Stimulated activated CD4-positive, alpha-beta T cell treated with anti-CD3 and anti-CD28 coated beads, TNF-alpha, amount 100 ng/mL, for 48 hours (primary cell): ENCODE measurements at regions not wholly inside any gene's neighbourhood (a gene's known extent, or its start where the extent isn't known, plus 50 kb on each side); places are given as distances from the start of the nearest gene placed in this dataset.

Experiments used
- DNase-seq, 3 donors: peaks; one replicate each; pipeline ENCODE4 v3.0.0-alpha.2; 2020; ENCODE audit warnings: low read depth in 3 of 3

- DNase-seq: no peak
Observed at GRCh38 chr12:87841935-87842334, 187.3 kb downstream of the C12orf50 start.

DNA sequence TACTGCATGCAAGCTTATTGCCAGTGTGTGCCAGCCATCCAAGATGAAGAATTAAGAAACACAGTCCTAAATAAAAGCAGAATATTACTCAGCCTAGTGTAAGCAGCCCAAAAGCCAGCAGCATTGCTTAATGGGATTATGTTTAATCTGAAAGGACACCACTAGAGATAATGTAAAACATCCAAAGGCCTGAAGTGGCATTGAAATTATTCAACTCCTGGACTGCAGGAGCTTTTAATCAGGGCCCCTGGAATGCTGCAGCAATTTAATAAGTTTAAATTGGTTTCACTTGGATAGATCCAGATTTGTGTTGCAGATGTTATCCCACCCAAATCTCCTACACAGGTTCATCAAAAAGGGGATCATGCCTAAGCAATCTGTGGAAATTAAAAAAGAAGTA is 193.0 kb downstream of the C12orf50 start:
- DNase-seq: no peak

DNA sequence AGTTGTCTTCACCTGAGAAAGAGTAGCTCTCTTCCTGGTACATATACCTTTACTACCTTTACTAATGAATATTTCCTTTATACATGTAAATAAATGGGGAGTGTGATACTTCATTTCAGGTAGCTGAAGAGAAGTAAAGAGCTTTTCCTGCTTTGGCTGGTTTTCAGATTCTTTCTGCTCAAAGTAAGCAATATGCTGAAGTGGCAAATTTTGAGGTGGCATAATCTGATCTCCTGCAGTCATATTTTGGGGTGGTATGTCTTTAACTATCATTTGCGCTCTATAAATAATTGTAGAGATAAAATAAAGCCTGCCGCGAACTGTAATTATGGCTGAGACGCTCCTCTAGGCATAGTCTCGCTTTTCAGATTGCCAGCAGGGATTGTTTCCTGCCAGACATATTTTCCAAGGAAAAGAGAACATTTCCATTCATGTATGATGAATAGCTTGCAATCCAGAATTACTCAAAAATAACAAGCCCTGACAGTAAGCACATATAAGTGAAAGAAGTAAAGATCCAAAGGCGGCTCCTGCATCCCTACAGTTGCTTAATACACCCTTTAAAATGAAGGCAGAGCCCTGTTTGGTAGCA is 200.7 kb downstream of the C12orf50 start:
- no peak for DNase-seq

GRCh38 chr12:87827638-87828264 is 201.4 kb downstream of the C12orf50 start:
- DNase-seq: no peak

GRCh38 chr12:87822923-87823322 is 206.3 kb downstream of the C12orf50 start:
- DNase-seq: no peak

DNA sequence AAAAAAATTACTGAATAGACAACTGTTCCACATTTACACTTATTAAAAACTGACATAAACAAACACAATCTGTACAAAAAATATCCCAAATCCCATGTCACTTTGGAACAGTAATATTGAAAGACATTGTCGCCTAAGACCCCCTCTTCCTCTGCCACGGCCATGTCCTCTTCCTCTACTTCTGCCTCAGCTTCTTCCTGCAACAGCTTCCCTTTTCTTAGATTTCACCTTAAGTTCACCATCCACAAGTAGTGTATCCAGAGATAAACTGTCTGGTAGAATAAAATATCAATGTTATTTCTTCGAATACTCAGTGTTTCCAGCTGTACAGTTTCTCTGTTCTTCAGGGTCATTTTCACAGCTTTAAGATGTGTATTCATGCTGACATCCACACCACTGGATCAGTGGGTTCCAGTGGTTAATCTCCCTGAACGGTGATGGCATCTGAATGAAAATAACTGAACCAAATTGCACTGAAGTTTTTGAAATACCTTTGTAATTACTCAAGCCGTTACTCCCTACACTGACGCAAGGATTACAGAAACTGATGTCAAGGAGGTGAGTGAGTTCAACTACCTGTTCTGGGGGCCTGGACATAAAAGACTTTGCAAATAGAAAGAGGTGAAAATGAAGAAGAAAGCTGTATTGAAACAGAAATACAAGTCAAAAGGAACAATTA is 208.5 kb downstream of the C12orf50 start:
- no peak for DNase-seq

GRCh38 chr12:87818441-87818840 is 210.8 kb downstream of the C12orf50 start:
- DNase-seq: no peak

DNA sequence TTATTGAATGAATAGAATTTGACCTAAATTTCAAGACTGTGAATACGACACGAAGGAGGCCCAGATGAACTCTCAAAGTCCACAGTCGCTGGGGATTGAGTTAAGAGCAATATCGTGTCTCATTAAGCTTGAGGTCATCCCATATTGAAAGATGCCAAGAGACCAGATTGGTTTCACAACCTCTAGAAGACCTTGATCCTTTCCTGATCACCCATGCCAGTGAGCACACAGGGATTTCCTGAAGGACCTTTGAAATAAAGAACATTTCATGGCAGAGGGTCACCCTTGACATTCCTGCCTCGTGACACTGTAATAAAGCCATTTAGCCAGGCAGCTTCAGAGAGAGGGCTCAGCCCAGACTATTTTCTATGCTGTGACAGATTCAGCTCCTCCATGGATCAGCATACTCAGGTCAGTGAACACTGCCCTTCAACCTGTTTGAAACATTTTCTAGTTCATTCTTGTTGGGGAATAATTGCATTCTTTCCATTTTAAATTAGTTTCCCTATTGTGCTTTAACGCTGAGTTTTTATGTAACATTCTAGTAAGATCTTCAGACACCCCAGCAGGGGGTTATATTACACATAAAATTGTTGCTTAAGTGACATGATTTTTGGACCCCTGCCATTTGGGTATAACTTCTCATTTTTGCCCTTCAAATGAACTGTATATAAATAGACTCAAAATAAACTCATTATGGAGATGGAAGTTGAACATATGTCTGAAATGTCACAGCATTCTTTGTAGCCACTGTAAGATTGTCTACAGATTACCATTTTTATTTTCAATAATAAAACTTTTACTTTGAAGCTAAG is 213.2 kb downstream of the C12orf50 start:
- DNase-seq: no peak

- no peak for DNase-seq
Observed at GRCh38 chr12:87814625-87815024, 214.6 kb downstream of the C12orf50 start.

DNA sequence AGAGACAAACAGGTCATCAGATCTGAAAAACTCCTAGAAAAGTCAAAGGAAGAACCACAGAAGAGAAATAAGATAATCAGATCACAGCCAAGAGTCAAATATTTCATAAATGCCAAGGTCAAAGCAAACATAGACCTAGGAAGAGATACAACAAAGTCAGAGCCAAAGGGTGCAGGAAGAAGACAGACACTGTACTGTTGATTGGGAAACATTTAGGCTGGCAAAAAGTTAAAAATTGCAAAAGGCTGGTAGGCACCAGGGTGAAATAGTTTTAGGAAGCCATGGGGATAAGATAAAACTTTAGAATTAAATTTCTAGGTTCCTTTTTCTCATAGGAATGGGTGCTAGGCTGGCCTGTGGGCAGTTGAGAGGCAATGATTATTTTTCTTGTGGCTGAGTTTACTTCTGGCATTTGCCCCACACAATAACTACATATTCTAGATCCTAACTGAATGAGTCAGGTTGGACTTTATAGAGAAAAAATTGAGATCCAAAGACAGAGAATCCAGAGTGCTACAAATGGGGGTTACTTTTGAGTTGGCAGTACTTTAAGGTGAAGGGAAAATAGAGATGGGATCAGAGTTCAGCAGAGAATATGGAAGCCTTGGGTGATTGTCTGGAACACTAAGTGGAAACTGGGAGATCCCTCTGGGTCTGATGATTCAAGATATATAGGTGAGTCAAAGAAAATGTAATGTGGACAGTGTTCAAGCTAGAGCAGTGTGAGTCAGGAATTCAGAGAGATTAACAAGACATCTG is 215.5 kb downstream of the C12orf50 start:
- no peak for DNase-seq

DNA sequence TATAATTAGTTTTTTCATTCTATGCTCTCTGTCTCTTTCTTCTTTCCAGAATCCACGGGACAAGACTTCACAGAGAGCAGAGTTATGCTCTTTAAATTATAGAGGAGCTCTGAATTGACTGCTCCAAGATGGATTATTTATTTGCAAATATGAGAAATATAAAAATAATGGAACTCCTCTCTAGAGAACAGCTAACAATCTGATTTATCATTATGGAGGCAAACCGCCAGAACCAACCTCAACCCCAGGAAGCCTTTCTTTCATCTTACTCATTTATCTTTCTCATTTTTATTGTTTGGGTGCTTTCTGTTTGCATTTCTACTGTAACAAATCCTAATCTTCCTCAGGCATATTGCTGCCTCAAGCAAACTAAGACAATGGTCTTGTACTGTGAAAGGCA is 216.5 kb downstream of the C12orf50 start:
- DNase-seq: no peak

DNA sequence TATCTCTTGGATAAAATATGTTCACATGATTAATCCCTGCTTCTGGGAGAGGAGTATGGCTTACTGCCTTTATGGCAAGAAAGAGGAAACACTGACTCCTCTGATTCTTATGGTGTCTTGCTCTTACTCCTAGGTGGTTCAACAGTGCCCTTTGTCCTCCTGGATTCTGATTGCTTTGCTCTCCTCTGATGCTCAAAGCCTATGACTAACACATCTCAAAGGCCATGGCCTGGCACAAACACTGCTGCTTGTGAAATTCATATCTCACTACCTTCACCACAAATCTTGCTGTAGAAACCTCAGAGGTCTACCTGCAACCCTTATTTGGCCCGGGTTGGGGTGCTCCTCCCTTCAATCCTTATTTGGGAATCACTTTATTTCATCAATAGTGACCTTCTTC is 217.2 kb downstream of the C12orf50 start:
- DNase-seq: no peak

DNA sequence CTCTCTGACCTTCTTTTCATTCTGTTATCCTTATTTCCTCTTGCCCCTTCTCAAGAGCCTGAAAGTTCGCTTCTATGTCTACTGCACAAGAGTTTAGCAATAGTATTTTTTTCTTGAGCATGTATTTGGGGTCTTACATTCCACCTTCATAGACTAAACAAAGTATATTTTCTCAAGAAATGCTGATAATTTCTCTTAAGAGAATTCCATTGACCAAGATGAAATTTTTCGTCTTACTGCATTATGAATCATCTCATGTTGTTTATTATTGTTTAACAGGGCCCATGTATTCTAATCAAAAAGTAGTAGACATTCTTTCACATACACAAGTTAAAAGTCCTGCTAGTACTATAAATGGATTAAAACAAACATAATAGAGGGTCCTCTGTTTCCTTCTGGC is 219.3 kb downstream of the C12orf50 start:
- DNase-seq: no peak

DNA sequence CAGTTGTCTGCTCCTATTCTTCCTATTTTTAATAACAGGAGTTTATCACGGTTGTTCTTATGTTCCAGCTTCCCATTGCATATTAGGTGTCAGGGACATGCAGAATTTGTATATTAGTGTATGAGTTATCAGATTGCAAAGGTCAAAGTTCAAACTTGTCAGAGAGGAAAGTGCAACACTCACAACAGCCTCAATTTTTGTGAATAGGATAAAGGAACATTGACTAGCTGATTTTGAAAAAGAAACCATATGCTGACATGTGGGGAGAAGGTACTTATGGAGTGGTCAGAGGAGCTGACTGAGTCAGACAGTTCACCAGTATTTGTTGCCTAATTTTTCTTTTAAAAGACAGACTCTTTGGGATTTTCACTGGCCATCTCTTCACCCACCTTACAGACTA is 222.1 kb downstream of the C12orf50 start:
- no peak for DNase-seq

DNA sequence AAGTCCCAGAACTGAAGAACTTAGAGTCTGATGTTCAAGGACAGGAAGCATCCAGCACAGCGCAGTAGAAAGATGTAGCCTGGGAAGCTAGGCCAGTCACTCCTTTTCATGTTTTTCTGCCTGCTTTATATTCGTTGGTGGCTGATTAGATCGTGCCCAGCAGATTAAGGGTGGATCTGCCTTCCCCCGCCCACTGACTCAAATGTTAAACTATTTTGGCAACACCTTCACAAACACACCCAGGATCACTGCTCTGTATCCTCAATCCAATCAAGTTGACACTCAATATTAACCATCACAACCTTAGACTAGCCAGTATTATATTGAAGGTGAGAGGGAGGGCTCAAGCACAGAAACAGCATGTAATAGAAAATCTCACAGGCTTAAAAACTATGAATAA is 222.9 kb downstream of the C12orf50 start:
- no peak for DNase-seq

GRCh38 chr12:87804386-87804785 is 224.8 kb downstream of the C12orf50 start:
- DNase-seq: no peak

DNA sequence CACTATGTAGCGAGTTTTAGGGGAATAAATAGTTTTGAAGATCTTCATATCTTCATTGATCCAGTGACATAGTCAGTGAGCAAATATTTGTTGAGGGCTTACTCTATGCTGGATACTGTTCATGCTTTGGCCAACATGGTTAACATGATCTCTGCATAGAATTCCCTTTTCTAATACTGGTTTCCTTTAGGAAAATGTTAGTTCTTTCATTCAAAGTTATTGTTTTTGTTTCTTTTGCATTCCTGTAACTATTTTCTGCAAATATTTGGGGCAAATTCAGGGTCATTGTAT is 226.5 kb downstream of the C12orf50 start:
- DNase-seq: no peak

- no peak for DNase-seq
Observed at GRCh38 chr12:87801860-87802720, 227.1 kb downstream of the C12orf50 start.

DNA sequence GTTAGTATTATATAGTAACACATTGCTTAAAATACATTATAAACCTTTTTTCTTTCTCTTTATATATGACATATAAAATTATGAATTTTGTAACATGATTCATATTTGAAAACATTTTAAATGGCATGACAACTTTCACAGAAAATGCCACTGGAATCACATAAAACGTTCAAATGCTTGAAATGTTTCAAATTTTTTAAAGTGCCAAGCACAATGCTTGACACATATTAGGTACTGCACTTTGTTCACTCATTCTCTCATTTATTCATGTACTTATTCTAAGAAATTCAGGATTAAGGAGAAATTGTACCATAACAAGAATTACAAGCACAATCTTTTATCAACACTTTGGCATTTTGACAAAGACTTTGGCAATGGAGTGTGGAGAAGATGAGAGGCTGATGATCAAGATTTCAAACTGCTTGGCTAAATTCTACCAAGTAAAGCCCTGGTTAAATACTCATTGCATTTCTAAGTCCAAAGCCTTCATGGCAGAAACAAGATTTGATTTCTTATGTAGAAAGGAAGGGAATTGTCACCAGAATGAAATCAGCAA is 232.2 kb downstream of the C12orf50 start:
- DNase-seq: no peak

DNA sequence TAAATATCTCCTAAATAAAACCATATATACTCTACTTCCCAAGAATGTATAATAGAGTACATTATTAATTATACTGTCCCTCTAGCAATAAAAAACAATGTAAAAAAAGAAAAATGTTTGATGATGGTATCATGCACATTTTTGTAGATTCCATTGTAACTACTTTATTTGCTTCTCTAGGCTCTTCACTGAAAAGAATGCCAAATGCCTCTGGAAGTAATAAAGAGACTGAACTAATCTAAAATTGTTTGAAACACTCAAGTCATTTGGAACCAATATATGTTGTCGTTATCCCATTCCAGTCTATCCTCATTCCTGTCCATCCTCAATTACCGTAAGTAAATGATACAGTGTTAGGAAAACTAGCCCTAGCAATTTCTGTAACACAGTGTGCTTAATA is 233.6 kb downstream of the C12orf50 start:
- no peak for DNase-seq

DNA sequence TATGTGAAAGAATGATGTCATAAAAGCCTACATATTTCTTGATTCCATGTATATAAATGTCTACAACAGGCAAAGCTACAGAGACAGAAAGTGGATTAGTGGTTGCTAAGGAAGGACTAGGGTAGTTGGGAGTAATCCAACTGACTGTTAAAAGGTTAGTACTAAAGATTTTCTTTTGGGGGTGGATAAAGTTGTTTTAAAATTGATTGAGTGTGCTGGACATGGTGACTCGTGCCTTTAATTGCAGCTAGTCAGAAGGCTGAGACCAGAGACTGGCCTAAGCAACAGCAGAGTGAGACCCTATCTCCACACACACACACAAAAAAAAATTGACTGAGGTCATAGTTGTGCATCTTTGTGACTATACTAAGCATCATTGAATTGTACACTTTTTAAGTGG is 234.3 kb downstream of the C12orf50 start:
- no peak for DNase-seq
